Activated CD8-positive, alpha-beta memory T cell treated with anti-CD3 and anti-CD28 coated beads for 1 hour (primary cell): ENCODE measurements at regions not wholly inside any gene's neighbourhood (a gene's known extent, or its start where the extent isn't known, plus 50 kb on each side); places are given as distances from the start of the nearest gene placed in this dataset.

Experiments used
- DNase-seq, 2 donors: peaks; one replicate each; pipeline ENCODE4 v3.0.0-alpha.2; 2020; ENCODE audit warnings: low read depth in 1 of 2; ENCODE audit errors: extremely low read depth in 1 of 2

DNA sequence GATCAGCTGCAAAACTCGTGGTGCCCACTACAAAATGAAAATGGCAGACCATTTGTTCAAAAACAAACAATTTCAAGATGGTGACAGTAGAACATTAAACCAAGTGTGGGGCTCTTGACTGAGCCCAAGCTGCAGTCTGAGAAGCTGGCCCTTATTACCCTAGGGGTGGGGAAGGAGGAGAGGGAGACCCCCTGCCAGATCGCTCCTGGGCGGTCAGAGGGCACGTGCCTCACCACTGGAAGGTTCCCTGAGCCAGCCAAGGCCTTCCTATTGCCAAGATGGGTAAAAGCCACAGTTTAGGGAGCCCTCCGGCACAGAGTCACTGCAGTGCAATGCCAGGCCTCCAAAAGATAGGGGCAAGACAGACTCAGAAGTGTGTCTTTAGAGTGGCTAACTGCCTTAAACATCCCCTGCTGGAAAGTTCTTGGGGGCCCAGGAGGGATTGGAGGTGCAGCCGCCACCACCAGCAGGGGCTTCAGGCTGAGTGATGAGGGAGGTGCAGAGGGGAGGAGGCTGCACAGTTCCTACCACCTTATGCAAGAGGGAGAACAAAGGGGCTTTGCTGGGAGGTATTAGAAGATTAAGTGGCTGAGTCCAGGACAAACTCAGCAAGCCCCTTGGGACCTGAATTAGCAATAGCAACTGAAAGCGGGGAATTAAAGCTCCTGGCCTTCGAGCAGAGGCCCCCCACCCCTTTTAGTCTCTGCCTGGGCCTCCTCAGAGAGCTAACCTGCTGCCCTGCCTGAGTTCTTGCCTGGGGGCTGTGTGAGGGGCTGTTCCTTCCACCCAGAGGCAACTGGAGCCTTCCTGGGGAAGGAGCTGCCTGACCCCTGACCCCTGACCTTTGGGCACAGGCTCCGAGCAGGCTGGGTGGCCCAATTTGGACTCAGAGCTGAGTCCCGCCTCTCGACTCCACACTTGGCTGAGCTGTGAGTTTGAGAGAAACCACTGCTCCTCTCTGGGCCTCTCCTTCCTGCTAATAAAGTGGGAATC lies 88.4 kb downstream of the VEGFA start:
- no peak for DNase-seq

DNA sequence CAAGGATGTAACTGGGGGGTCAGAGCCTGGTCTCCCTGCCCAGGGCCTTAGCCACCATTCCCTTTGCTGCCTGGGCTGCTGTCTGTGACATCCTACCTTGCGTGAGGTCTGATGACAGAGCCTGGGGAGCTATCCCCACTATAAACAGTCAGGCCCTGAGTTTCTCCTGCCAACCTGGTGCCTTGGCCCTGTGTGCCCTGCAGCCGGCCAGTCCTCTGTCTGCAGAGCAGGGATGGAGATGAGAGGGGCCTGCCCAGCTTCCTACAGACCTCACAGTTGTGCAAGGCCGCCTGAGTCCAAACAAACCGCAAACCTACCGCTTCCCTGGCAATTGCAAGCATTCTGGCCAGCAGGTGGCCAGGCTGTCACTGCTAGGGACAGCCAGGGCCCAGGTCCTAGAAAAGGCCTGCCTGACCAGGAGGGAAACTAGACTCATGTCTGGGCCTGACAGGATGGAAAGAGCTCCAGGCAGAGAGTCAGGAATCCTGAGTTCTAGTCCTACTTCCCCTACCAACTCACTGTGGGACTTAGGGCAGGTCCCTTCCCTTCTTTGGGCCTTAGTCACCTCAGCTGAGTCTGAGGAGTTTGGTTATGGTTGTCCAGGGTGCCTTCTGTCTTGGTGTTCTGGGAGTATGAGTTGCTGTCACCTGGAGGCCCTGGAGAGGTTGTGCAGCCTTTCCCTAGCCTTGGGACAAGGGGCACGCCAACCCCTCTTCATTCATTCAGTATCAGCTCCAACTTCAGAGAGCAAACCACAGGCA lies 86.2 kb downstream of the VEGFA start:
- no peak for DNase-seq

DNA sequence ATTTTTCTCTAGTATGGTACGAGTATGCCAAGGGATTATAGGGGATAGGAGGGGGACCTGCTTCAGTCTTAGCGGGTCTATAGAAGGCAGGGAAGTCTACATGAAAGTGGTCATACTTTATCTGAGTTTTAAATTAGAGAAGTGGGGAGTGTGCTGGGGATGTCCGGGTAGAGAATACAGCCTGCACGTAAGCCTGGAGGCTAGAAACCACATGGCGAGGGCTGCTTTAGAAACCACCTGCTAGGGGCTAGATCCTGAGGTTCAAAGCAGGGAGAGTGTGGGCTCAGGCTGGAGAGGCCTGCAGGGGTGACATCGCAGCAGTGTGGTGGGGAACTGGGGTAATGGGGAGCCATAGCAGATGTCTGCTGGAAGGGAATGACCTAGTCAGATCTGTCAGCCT lies 85.2 kb downstream of the VEGFA start:
- no peak for DNase-seq

DNA sequence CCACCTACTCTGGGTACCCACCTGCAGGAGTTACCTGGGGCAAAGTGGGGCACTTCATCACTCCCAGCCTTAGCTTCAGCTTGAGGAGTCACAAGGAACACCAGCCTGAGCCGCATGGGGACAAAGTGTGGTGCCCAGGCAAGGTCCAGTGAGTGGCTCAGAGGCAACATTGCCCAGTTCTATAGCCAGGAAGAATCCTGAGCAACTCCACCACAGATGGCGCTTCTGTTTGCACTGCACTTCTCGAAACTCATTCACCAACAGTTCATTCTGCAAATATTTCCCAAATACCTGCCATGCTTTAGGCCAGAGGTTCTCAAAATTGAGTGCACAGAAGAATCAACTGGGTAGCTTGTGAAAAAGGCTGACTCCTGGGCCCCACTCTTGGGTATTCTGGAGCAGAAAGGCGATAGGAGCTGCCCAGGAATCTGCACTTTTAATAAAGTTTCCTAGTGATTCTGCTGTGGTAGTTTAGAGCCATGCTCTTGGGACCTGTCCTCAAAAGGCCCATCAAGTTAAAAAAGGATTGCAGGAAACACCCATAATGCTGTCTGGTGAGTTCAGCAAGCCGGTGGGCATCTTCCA lies 83.1 kb downstream of the VEGFA start:
- DNase-seq, result no peak

DNA sequence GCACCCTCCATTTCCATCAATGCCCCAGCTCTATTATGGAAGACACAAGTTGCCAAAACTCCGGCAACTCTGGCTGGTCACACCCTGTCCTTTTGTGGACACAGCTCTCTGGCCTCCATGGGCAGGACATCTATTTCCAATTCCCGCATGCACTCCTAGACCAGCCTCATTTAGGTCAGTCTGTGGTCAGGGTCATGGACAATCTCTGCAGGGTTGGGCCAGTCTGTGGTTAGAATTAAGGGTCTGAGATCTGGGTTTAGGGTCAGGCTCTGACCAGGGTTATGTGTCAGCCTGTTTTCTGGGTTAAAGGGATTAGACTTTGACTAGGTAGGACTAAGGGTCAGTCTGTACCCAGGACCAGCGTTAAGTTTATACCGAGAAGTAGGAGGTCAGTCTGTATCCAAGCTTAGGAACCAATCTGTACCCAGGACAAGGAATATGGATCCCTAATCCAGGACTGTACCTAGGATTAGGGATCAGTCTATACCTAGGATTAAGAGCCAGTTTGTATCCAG lies 82.4 kb downstream of the VEGFA start:
- no peak for DNase-seq

DNA sequence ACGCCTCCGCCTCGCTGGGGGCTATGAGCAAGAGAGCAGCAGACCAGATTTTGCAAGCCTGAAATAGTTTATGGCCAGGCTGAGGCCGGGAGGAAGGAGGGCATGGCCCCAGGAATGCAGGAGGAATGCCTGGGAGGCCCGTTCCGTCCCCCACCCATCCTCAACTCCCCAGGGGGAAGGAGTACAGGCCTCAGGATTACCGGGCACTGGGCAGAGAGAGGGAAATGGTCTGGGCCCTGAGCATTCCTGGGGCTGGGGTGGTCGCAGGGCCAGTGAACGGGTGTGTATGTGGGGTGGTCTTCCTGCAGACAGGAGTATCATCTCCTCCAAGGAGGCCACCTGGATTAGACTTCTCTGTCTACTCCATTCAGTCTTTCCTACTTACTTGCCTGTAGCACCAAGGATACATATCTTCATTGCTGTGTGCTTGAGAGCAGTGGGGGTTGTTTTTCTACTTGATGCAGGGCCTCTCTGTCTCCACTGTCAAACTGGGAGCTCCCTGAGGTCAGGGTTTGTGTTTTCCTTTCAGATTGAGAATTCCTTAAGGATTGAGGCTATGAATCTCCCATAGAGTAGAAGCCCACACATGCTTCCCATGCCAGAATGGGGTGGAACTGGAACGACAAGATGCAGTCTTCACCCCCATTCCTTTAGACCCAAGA lies 81.3 kb downstream of the VEGFA start:
- no peak for DNase-seq

DNA sequence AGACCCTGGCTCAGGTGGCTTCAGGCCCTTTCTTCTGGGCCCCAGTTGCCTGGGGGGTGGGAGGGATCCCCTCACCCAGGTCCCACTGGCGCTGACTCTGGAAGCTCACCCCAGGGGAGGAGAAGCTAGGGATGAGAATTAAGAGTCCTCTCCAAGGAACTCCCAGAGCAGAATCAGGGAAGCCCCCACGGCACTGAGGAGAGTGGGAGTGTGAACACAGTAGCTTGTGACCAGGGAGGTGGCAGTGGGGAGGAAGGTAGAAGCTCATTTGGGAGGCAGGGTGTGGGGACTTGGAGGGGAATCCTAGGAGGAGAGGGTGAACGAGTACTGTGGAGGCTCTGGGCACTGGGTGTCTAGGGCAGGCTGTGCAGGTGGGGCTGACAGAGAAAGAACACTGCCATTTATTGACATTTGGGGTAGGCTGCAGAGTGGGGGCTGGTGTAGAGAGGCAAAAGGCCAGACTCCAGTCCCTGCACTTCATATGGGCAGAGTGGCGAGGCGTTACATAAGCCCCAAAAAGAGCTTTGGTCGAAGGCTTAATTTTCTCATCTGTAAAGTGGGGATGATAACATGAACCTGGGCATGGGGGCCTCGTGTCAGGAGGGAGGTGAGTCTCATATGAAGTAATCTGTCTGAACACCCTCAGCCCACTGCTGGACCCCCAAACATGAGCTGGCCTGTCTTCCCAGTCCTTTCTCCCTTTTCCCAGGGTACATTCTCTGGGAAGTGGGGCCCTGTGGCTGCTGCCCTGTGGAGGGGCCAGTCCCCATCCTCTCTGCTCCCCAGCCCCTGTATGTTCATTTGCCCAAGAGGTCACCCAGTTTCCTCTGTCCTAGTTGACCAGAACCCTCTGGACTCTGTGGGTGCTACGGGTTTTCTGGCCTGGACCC lies 80.5 kb downstream of the VEGFA start:
- DNase-seq, result no peak

DNA sequence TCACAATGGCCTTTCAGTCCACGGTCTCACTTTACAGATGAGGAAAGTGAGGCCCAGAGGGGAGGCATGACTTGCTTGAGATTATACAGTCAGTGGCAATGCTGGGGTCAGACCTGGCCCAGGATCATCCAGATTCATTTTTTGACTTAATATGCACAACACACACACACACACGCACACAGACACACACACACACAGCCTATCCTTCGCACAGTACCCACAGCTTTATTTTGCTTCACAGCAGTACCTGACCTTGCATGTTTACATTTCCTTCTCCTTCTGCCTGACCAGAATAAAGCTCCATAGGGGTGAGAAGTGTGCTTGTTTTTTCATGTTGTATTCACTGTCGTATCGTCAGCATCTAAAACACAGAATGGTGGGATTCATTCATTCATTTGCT lies 79.8 kb downstream of the VEGFA start:
- DNase-seq, result no peak

DNA sequence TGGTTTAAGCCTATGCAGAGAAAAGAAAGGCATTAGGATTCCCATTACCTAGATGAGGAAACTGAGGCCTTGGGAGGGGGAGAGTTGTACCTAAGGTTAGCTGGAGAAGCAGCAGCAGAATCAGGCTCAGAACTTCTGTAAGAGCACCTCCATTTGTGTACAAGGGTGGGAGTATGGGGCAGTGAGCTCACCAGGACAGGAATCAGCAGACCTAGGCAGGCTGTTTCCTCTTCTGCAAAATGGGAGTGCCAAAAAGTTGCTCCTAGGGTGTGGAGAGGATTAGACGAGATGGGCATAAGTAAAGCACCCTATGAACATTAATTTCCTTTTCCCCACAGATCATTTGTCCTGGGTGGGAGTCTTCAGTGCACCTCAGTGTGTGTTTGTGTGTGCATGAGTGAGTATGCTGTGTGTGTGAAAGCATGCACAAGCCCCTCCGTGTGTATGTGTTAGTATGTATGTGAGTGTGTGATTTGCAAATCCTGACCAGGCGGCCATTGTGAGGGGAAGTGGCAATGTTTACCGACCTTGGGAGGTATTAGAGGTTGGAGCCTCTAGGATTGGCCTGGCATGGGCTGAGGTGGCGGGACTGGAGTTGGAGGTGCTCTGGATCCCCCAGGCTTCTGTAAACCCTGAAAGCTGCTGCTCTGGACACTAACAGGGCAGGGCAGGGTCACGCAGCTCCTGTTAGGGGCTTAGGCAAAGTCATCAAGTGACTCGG lies 78.8 kb downstream of the VEGFA start:
- DNase-seq, result no peak

DNA sequence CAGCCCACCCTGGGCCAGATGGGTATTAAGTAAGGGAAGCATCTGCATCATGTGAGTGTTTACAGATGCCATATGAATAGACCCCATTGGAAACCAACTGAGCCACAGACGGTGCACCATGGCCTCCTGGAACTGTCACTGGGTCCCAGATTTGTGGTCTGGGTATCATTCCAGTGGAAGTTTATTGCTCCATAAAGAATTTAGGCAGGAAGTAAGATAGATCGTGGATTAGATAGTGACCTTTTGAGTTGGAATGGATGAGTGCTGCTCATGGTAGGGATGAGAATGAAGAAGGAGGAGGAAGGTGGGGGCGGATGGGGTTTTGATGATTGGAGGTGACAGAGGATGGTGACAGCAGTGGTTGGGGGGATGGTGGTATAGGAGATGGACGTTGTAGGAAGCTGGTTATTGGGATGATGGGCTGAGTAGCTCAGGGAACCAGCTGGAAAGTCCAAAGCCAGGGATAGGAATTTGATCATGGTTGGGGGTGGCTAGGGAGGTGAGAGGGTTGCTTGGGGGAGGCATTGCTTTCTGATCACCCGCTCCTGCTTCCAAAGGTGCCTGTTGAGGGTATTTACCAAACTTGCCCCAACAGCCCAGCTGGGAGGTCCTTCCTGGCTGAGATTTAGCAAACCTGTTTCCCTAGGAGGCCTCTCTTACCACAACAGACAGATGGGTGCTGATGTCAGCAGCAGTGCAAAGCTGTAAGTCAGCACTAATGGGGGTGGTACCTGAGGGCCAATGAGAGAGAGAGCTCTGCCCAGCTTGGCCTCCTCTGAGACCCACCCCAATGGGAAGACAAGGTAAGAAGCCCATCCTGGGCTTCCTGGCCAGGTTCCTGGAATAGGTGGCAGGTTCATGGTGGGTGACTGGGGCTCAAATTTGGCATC lies 78.0 kb downstream of the VEGFA start:
- no peak for DNase-seq

DNA sequence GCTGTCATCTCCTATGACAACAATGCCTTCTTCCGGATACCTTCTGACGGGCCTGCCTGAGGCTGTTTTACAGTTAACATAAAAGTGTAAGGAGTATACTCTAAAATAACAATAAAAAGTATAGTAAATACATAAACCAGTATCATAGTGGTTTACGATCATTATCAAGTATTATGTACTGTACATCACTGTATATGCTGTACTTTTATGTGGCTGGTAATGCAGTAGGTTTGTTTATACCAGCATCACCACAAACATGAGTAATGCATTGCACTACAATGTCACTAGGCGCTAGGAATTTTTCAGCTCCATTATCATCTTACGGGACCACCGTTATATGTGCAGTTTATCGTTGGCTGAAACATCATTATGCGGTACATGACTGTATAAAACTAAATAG lies 76.5 kb downstream of the VEGFA start:
- no peak for DNase-seq

DNA sequence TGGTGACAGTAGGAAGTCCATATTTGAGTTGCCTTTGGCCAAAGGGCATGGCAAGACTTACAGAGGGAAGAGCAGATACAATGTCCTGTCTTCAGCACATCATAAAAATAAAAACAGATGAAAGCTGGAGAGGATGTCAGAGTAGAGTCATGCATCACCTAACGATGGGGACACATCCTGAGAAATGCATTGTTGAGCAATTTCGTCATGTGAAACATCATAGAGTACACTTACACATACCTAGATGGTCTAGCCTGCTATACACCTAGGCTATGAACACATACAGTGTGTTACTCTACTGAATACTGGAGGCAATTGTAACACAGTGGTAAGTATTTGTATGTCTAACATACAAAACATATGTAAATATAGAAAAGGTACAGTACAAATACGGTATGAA lies 75.6 kb downstream of the VEGFA start:
- DNase-seq, result no peak

DNA sequence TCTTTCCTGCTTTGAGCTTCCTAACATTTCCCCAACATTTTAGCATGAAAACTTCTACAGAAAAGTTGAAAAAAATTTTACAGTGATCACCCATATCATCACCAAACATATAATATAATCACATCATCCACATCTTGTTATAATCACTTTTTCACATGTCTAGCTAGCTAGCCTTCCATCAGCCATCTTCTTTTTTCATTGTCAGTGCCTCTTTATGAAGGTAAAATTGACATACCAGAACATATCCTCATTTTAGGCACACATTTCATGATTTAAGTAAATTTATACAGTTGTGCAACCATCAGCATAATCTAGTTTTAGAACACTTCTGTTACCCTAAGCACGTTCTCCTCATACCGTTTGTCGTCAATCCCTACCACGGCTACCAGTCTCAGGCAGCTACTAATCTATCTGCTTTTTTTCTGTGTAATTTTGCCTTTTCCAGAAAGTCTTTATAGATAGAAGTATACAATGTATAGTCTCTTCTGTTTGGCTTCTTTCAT lies 73.7 kb downstream of the VEGFA start:
- no peak for DNase-seq

DNA sequence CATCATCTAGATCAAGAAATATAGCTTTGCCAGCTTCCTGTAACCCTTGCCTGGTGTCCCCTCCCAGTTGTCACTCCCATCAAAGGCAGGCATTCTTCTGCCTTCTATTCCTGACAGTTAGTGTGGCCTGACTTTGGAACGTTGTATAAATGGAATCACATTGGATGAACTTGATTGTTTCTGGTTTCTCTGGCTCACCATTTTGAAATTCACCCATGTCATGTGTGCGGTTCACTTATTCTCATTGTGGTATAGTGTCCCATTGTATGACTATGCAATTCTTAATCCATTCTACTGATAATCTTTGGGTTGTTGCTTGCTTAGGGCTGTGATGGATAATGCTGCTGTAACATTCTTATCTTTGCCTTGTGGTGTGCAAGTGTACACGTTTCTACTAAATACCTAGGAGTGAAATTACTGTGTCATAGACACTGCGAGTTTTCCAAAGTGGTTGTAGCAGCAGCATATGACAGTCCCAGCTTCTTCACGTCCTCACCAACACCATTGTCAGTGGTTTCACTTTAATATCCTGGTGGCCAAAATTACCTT lies 73.2 kb downstream of the VEGFA start:
- DNase-seq, result no peak

DNA sequence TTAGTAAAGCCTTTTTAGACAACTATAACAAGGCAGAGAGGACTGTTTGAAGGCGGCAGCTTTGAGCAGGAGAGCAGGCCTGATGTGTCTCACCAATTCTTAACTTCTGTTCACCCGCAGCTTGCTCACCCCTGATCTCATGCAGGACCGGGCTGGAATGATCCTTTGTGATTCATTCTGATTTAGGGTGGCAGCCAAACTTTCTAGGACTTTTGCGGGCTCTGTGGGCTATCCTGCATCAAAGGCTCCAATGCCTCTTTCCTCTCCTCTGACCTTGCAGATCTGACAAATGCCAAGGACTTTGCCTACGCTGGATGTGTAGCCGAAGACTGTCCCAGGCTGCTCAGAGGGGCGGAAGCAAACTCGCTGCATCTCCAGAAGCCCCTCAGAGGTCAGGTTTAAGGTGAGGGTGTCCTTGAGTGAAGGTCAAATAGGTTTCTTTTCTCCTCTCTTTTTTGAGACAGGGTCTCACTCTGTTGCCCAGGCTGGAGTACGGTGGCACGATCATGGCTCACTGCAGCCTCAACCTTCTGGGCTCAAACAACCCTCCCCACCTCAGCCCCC lies 72.3 kb downstream of the VEGFA start:
- no peak for DNase-seq

DNA sequence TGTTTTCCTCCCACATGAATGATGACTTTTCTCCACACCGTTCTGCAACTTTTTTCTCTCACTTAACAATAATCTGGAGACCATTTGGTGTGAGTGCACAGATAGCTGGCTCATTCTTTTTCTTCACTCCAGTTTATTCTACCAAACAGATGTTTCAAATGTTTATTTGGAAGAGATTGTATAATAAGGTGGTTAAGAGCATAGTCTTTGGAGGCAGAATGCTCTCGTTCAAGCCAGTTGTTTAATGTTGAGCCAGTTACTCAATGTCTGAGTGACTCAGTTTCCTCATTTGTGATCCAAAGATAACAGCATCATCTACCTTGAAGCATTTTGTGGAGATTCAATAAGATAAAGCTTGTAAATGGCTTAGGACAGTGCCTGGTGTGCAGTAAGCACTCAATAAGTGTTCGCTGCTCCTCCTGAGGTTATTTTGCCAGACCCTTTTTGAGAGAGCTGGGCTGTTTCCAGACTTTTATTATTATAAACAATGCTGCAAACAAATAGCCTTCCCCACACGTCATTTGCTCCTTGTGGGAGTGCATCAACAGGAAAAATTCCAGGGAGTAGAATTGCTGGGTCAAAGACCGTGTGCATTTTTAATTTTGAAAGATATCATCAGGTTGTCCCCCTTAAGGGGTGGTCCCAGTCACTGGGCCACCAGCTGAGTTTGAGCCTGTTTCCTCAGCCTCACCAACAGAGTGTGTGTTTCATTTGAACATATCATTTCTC lies 70.6 kb downstream of the VEGFA start:
- DNase-seq, result no peak
